Transverse colon (tissue), 4 donors: ENCODE measurements at regions not wholly inside any gene's neighbourhood (a gene's known extent, or its start where the extent isn't known, plus 50 kb on each side); places are given as distances from the start of the nearest gene placed in this dataset.

Source experiments
- DNase-seq: peaks from one replicate; pipeline ENCODE4 v3.0.0-alpha.2; 2019
- H3K27ac ChIP-seq, 4 donors: fragments of 200-600 bp; sonication (generic); 2 replicates each; pipeline ENCODE4 v1.5.1; 2016 to 2018; ENCODE audit warnings: inconsistent platforms in 4 of 4
- H3K27me3 ChIP-seq: fragments of 200-600 bp; sonication (generic); 2 replicates; pipeline ENCODE4 v1.5.1; 2017; ENCODE audit warnings: inconsistent platforms
- H3K36me3 ChIP-seq, 4 donors: fragments of 200-600 bp; sonication (generic); 2 replicates each; pipeline ENCODE4 v1.5.1; 2017 to 2019; ENCODE audit warnings: inconsistent platforms in 4 of 4
- H3K4me1 ChIP-seq, 4 donors: fragments of 200-600 bp; sonication (generic); 2 replicates each; pipeline ENCODE4 v1.5.1; 2017 to 2020; ENCODE audit warnings: inconsistent platforms in 4 of 4
- H3K4me3 ChIP-seq, 4 donors: fragments of 200-600 bp; sonication (generic); 1 replicate in 1 of 4; 2 replicates in 3 of 4; pipeline versions ENCODE4 v1.5.1 to v1.6.1; 2017 to 2019; ENCODE audit warnings: inconsistent platforms in 4 of 4
- H3K9me3 ChIP-seq, 2 donors: fragments of 200-600 bp; sonication (generic); 2 replicates each; pipeline ENCODE4 v1.5.1; 2017 to 2019; ENCODE audit warnings: inconsistent platforms in 2 of 2
- CTCF ChIP-seq, 5 experiments: fragments of 200-600 bp in 3 of 5; fragments of 450-650 bp in 2 of 5; sonication (generic) in 3 of 5; IDR thresholded peaks; 1 replicate in 2 of 5; 2 replicates in 3 of 5; pipeline ENCODE4 v1.5.1; 2016 to 2017; ENCODE audit warnings: antibody characterized with exemption in 5 of 5, inconsistent platforms in 3 of 5, mild to moderate bottlenecking in 2 of 5, moderate library complexity in 1 of 5
- EP300 ChIP-seq: sonication (generic); formaldehyde crosslinking; IDR thresholded peaks from one replicate; pipeline ENCODE4 v1.6.1; 2017; ENCODE audit warnings: antibody characterized with exemption, low read depth
- POLR2A ChIP-seq: fragments of 450-650 bp; IDR thresholded peaks from one replicate; pipeline ENCODE4 v1.6.1; 2016; ENCODE audit warnings: antibody characterized with exemption, mild to moderate bottlenecking, moderate library complexity
- POLR2AphosphoS5 ChIP-seq, 3 donors: sonication (generic); formaldehyde crosslinking; IDR thresholded peaks; one replicate each; pipeline ENCODE4 v1.6.1; 2016; ENCODE audit warnings: antibody characterized with exemption in 3 of 3
- WGBS, 2 donors: methylation state at CpG; one replicate each; pipeline ENCODE4 v1.1.5; 2018; ENCODE audit warnings: low coverage in 1 of 2; 5-methylcytosine and 5-hydroxymethylcytosine counted together
- in situ Hi-C, 4 donors: fragments of 200-750 bp; cut with MboI; loops; one replicate each; pipeline versions ENCODE4 v1.15.0 to v1.15.1; 2017; ENCODE audit warnings: low sequenced_read_pairs in 3 of 4, low pct_ligation_motif_present in 1 of 4, low pct_unique_long_range_greater_than_20kb in 1 of 4
- intact Hi-C: fragments of 100-400 bp; cut with DNase I; formaldehyde crosslinking; loops from one replicate; pipeline ENCODE4 v1.15.1; 2023; ENCODE audit warnings: low total_unique reads

GRCh38 chr10:117934477-117934876 lies 112.3 kb downstream of the RAB11FIP2 start:
- WGBS, 2 donors, result 90 to 93% methylated on average over 3 of the region's 3 CpGs
- TF ChIP-seq POLR2AphosphoS5 (IDR thresholded peaks at IDR 0.05) (no peak), POLR2A (no peak), EP300 (no peak), CTCF (IDR thresholded peaks at IDR 0.05) (no peak)
- Histone ChIP-seq H3K4me1 (no peaks in the 10 kb centered on the region), H3K36me3 (no peaks in the 10 kb centered on the region), H3K9me3 (no peaks in the 10 kb centered on the region), H3K4me3 (no peak overlapping the region), H3K27ac (no peak overlapping the region), H3K27me3 (peaks cover 2% of the 10 kb centered on the region)
- intact Hi-C loops (no loop called here), in situ Hi-C loops (no loop called here)
- DNase-seq, result no peak

- Histone ChIP-seq H3K9me3 (no peaks in the 10 kb centered on the region), H3K4me1 (no peaks in the 10 kb centered on the region), H3K36me3 (no peaks in the 10 kb centered on the region), H3K4me3 (no peak overlapping the region), H3K27ac (no peak overlapping the region), H3K27me3 (no peaks in the 10 kb centered on the region)
- intact Hi-C loops (no loop called here), in situ Hi-C loops (no loop called here)
- TF ChIP-seq POLR2AphosphoS5 (IDR thresholded peaks at IDR 0.05) (no peak), EP300 (no peak), CTCF (IDR thresholded peaks at IDR 0.05) (no peak), POLR2A (no peak)
- DNase-seq, result no peak
- WGBS, 2 donors, result 41 to 47% methylated on average over 8 to 9 of the region's 9 CpGs
Measured at GRCh38 chr10:117936141-117936540, 110.6 kb downstream of the RAB11FIP2 start.

GRCh38 chr10:117936566-117936965 lies 110.2 kb downstream of the RAB11FIP2 start:
- no peaks in the 10 kb centered on the region for H3K4me1 ChIP-seq
- no peak for DNase-seq
- no peaks in the 10 kb centered on the region for H3K36me3 ChIP-seq
- 81 to 100% methylated on average over 3 to 4 of the region's 4 CpGs for WGBS, 2 donors
- TF ChIP-seq EP300, result no peak
- TF ChIP-seq POLR2AphosphoS5 (IDR thresholded peaks at IDR 0.05), result no peak
- no peak for TF ChIP-seq CTCF (IDR thresholded peaks at IDR 0.05)
- TF ChIP-seq POLR2A, result no peak
- no peaks in the 10 kb centered on the region for H3K27me3 ChIP-seq
- in situ Hi-C loops (no loop called here), intact Hi-C loops (no loop called here)
- H3K9me3 ChIP-seq, result no peaks in the 10 kb centered on the region
- H3K4me3 ChIP-seq, result no peak overlapping the region
- H3K27ac ChIP-seq, result no peak overlapping the region

GRCh38 chr10:117936976-117937375 lies 109.8 kb downstream of the RAB11FIP2 start:
- DNase-seq, result no peak
- no peak for TF ChIP-seq EP300
- TF ChIP-seq POLR2AphosphoS5 (IDR thresholded peaks at IDR 0.05), result no peak
- TF ChIP-seq CTCF (IDR thresholded peaks at IDR 0.05), result no peak
- TF ChIP-seq POLR2A, result no peak
- no peak overlapping the region for H3K27ac ChIP-seq
- 78 to 86% methylated on average over 3 of the region's 3 CpGs for WGBS, 2 donors
- H3K36me3 ChIP-seq, result no peaks in the 10 kb centered on the region
- in situ Hi-C loops (no loop called here), intact Hi-C loops (no loop called here)
- H3K27me3 ChIP-seq, result no peaks in the 10 kb centered on the region
- H3K9me3 ChIP-seq, result no peaks in the 10 kb centered on the region
- H3K4me3 ChIP-seq, result no peak overlapping the region
- H3K4me1 ChIP-seq, result no peaks in the 10 kb centered on the region
